GM19023 (cell line): ENCODE measurements at regions not wholly inside any gene's neighbourhood (a gene's known extent, or its start where the extent isn't known, plus 50 kb on each side); places are given as distances from the start of the nearest gene placed in this dataset.
"Not testable (repeated sequence)": the region's sequence is repeated elsewhere in the genome, so short reads cannot be mapped to it uniquely, and the experiment has no call there.

Source experiments
- ATAC-seq: cut with Tn5 transposase; IDR thresholded peaks from one replicate; pipeline ENCODE4 v1.9.1; 2021; ENCODE audit warnings: mild to moderate bottlenecking, moderate library complexity; ENCODE audit not compliant: unreplicated experiment

DNA sequence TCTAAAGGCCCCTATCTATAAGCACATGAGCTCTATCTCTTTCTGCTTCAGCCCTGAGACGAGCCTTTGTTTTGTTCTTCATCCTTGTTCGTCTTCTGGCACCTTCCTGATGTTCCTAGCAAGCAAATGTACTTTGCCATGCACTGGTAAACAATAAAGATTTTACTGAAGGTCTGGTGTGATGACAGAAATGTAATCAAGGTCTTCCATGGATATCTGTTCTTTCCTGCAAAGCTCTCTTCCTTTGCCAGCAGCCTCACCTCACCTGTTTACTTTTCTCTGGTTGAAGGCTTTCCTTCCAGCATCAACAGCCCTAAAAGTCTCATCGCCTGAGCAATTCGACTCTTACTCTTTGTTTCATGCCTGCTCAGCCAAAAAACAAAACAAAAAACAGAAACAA lies 330.3 kb downstream of the PCNX1 start:
- no peak for ATAC-seq

DNA sequence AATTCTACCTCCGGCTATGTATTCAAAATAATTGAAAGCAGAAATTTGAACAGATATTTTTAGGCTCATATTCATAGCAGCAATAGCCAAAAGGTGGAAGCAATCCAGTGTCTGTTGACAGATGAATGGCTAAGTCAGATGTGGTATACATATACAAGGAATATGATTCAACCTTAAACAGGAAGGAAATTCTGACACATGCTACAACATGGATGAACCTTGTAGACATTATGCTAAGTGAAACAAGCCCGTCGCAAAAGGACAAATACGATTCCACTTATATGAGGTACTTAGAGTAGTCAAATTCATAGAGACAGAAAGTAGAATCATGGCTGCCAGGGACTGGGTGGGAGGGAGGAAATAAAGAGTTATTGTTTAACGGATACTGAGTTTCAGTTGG lies 331.6 kb downstream of the PCNX1 start:
- no peak for ATAC-seq

DNA sequence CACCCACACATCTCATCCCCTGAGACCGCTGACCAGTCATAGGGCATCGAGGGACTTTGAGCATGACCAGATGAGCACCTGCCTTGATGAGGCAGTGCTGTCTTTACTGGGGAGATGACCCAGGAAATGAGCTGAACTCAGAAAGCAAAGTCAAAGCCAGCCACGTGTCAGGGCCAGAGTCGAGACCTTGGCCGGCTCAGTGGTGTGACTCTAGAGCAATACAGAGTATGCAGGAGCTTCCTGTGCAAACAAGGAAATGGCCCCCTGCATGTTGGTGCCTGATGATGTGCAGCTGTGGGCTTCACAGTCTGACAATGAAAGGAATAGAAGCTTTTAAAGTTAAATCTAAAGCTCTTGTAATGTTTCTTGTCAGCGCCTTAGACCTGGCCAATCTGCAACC lies 332.9 kb downstream of the PCNX1 start:
- ATAC-seq, result no peak

DNA sequence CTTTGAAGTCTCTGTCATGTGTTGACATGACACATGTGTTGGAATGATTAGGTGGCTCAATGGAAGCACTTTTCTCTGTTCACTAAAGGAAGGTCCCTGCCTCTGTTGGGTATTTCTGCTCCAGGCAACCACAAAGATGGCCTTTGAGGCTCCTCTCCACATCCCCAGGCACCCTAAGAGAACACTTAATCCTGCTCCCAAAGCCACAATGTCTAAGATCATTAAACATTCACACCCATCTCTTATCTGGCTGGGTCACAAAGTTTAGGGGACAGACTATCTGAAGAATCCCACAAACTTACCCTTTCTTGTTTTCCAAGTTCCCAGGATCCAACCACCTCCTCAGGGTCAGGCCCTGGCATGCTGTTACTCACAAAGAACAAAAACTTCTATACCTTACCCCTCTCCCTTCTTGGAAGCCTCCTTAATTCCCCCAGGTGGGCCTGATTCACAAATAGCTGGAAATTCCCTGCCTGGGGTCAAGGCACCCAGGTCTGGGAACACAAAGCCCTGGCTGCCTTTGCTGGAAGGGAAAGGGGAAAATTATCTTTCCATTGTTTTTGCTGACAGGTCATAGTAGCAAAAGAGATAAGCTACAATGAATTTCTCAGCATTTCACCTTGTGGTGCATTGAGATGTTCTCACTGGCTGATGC lies 333.7 kb downstream of the PCNX1 start:
- ATAC-seq, result no peak

DNA sequence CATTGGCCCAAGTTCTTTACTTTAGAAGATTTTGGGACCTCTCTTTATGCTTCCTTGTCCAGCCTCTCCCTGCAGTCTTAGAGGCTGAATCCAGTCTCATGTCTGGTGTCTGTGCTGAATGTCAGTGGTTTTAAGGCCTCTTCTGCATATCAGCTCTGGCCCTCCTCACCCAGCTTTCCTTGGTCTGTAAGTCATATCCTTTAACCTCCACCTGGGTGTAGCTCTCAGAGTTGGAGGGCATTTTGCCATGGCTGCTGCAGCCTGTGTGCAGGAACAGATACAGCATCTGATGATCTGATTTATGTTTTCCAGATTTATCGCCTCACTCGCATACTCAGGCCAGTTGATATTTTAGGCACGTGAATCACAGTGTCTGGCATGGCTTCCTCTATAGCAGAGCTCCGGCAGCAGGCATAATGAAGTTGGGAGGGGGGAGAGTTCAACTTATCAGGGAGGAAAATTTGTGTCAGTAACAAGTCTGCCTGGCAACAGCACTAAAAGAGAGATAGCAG lies 335.0 kb downstream of the PCNX1 start:
- no peak for ATAC-seq

DNA sequence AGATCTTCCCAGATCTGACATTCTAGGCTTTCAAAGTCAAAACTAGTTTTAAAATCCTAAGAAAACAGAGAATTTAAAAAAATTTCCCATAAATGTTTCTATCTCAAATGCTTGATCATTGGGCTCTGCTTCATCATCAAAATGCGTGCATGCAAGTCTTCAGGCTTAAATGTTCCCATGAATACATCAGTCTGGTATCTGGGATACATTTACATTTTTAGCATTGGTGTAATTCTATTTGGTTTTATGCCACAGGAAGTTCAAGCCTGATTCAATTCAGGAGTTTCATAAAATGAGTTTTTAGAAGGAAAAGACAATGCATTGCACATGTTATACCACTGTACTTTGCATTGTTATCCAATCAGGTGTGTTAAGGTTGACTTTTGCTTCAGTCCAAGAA lies 336.4 kb downstream of the PCNX1 start:
- ATAC-seq, result no peak

DNA sequence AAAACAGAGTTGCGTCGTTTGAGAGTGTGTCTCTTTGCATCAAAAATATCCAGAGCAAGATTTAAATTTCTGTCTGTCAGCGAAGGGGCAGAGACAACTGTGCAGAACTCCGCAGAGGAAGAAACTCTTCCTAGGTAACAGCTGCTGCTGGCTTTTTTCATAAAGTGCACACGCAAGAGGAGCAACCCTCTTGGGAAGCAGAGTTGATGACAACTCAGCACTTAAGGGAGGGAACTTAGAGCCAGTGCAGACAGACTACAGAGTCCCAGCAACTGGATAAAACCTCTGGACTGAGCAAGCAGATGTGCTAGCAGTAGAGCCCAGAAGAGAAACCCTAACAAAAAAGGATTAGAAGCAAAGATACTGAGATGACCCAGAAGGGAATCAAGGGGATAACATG lies 337.1 kb downstream of the PCNX1 start:
- no peak for ATAC-seq

DNA sequence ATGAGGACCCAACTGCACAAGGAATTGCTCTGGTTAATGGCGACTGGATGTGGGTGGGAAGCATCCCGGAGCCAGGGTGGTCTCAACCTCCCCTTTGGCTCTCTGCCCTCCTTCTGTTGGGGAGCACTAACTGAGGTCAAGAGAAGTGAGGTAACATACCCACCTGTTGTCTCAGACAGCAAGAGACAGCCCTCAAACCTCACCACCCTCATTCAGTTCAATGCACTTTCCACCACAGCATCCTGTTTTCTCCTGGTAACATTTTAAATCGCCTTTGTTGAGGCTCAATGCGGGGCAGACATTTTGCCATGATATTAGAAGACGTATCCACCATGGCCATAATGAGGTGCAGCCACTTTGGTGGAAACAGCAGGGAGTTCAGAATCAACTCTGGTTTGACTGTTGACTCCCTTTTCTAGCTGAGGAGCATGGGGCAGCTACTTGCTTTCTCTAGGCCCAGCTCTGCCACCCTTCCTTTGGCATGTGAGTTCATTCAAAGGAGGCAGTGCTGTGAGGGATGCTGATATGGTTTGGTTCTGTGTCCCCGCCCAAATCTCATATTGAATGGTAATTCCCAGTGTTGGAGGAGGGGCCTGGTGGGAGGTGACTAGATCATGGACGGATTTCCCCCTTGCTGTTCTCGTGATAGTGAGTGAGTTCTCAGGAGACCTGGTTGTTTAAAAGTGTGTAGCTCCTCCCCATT lies 338.6 kb downstream of the PCNX1 start:
- no peak for ATAC-seq

DNA sequence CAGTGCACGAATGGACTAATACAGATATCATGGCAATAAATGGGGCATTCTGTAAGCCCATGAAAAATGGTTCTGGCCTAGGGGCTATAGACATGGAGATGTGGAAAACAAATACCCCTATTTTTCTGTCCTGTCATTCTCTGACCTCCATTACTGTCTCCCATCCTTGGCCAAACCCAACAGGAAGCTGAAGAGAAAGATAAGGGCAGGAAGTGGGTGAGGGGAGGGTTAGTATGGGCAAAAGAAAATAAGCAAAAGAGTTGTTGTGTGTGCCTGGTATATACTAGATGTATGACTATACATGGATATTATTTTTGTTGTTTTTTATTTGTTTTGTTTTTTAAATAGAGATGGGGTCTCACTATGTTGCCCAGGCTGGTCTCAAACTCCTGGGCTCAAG lies 339.3 kb downstream of the PCNX1 start:
- ATAC-seq, result no peak

DNA sequence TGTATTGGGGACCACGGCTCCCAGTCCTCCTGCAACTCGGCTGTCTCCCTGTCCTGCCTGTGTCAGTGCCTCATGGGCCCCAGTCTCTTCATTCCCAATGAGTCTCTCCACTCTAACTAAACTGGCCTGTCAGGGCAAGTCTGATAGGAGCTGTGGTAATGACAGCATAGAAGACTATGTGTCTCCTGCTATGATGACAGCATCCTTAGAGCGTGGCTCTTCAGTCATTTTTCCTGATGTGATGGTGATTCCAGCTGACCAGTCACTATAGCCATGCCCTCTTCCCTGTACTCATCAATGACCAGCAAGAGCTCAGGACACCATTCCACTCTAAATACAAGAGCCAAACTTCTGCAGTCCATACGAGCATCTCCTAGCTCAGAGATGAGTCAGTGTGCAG lies 339.8 kb downstream of the PCNX1 start:
- no peak for ATAC-seq

DNA sequence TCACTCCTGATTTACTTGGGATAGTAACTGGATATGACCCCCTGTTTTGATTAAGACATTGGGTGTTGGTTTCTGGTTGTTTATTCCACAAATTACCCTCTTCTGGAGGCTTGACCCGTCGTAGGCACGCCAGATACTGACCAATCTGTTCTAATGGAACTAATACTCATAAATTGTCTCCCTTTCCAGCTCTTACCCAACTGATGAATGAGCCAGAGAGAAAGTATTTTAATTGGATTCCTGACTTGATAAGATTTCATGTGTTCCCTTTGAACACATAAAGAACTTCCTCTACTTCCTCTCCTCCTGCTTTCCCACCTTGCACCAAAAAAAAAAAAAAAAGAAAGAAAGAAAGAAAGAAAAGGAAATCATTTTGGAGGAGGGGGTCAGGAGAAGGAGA lies 340.9 kb downstream of the PCNX1 start:
- no peak for ATAC-seq

DNA sequence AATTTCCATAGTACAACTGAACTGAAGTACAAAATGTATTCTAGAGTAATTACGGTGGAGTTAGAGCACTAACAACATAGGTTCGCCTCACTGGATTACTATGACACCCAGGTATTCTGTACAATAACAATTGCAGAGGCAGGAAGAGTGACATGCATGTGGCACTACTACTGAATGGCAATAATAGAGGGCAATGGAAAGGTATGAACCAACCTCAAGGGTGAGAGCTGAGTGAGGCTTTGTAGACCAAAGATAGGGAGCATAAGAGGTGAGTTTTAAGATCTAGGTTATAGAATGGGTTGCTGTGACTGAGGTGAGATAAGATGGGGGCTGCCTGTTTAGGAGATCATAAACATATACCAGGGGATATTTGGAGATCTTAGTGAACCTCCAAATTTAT lies 343.1 kb downstream of the PCNX1 start:
- no peak for ATAC-seq

DNA sequence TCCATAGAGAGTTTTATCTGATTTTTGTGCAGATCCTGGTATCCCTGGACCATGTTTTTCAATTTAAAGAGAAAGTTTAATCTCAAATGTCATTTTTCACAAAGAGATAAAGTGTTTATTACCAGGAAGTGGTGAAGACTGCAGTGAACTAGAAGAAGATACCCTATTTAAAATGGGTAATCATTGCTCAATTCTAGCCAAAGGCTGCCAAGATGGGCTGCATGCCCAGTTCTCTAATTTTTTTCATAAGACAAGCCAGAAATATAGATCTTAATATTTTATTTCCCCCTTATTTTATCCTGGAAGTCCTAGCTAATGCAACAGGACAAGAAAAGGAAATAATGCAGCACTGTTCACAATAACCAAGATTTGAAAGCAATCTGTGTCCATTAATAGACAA lies 343.5 kb downstream of the PCNX1 start:
- no peak for ATAC-seq

DNA sequence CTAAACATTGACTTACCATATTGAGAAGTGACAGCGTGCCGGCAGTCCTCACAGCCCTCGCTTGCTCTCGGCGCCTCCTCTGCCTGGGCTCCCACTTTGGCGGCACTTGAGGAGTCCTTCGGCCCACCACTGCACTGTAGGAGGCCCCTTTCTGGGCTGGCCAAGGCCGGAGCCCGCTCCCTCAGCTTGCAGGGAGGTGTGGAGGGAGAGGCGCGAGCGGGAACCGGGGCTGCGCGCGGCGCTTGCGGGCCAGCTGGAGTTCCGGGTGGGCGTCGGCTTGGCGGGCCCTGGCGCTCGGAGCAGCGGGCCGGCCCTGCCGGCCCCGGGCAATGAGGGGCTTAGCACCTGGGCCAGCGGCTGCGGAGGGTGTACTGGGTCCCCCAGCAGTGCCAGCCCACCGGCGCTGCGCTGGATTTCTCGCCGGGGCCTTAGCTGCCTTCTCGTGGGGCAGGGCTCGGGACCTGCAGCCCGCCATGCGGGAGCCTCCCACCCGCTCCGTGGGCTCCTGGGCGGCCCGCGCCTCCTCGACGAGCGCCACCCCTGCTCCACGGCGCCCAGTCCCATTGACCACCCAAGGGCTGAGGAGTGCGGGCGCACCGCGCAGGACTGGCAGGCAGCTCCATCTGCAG lies 346.9 kb downstream of the PCNX1 start:
- ATAC-seq, result not testable (repeated sequence)

DNA sequence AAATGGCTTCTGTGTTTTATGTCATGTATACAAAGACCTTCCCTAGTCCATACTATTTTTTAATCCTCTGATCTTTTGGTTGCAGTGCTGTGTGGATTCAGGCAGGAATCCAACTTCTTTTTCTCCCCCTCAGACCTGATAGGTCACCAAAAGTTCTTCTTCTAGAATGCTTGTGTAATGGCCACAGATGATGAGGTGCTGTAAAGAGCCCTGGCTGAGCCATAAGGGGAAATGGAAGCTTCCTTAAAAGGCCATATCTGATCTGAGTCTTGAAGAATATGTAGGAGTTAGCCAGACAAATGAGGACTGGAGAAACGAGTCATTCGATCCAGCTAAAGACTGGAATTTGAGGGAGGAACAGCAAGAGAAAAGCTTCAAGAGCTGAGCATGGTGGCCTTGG lies 353.9 kb downstream of the PCNX1 start:
- no peak for ATAC-seq

DNA sequence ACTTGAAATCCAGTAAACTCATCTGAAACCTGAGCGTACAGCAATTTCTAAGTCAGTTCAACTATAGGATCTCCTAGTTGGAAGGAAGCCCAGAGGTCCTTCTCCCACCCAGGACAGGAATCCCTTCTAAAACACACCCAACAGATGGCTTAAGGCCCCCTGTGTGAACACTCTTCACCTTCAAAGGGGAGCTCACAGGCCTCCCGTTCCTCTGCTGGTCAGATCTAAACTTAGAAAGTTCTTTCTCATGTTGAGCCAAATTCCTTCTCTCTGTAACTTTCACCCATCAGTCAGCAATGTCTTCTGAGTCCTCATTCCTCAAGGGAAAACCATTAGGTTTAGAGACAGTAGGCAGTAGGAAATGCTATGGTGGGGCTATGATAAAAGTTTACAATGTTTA lies 355.2 kb downstream of the PCNX1 start:
- no peak for ATAC-seq

DNA sequence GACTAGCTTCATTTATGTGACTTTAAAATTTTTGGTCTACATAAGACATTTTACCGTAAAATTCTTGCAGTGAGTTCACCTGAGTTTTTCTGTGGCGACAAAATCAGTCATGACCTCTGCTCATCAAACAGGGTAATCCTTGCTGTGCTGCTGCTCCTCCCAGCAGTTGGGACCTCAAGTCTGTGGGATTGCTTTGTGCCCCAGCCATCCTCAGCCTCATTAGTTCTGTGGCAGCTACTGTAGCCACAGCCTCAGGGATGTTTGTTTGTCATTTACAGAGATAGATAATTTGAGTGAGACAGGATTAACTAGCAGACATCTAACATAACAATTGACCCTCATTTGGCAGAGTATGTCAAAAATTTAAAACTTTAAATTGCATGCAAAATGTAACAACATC lies 357.0 kb downstream of the PCNX1 start:
- ATAC-seq, result no peak

DNA sequence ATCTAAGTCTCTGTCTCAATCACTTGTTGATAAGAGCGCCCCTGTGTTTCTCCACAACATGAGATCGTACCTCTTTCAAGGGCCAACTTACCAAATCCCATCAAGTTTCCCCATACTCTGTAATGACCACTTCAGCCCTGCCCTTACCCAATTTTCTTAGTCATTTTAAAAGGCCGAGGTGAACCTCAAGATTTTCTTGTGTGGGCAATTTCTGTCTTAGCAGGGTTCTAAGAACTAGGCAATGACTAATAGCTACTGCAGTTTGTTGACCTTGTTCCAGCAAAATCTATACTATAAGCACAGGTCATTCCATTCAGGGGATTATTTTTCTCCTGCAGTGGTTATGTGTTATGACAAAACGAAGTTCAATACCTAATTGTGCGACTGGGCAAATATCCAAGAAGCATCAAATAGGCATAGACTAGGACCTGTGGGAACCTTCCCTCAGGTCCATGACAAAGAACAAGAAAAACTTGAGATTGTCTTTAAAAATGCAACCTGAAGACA lies 359.8 kb downstream of the PCNX1 start:
- peak; percentile 60 for ATAC-seq

DNA sequence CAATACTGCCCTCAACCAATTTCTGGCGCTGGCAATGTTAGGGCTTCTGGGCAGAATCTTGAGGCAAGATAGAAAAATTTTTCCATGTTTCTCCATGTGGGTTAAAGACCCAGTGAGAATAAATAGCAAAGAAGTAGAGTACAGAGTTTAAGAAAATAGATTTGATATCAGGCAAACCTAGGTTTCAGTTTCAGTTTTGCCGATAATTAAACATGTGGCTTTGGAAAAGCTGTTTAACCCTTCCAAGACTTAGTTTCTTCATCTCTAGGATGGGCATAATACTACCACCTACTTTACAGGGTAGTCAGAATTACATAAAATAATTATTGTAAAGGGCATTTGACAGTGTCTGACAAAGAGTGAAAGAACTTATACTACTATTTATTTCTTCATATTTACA lies 360.4 kb downstream of the PCNX1 start:
- ATAC-seq, result no peak

DNA sequence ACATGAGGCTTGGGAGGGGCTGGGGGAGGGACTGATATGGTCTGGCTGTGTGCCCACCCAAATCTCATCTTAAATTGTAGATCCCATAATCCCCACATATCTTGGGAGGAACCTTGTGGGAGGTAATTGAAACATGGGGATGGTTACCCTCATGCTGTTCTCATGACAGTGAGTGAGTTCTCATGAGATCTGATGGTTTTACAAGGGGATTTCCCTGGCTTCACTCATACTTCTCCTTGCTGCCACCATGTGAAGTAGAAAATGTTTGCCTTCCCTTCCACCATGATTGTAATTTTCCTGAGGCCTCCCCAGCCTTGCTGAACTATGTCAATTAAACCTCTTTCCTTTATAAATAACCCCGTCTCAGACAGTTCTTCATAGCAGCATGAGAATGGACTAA lies 362.9 kb downstream of the PCNX1 start:
- ATAC-seq, result no peak

DNA sequence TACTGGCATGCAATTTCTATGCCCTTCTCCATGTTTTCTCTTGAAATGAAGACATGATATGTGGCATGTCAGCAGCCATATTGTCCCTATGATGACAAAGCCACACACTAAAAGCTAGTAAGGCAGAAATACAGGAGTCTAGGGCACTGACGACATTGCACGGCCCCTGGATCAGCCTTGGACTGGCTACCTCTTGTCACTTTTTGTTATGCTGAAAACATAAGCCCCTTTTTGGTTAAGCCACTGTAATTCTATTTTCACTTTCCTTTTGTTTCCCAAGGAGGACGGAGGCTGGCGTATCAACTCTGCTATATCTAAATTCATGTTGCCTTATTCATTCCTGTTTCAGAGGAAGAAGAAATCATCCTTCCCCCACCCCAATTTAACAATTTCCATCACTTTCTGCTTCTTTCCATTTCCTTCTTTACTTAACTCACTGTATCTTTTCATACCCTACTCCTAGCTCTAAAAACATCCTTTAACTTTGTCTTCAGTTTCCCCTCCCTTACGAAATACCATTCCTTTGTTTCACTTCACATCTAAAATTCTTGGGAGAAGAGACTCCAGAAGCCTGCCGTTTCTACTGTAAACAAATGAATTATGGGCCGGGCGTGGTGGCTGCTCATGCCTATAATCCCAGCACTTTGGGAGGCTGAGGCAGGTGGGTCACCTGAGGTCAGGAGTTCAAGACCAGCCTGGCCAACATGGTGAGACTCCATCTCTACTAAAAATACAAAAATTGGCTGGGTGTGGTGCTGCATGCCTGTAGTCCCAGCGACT lies 364.1 kb downstream of the PCNX1 start:
- no peak for ATAC-seq
